K562 (cell line): ENCODE measurements at regions not wholly inside any gene's neighbourhood (a gene's known extent, or its start where the extent isn't known, plus 50 kb on each side); places are given as distances from the start of the nearest gene placed in this dataset.

Experiments used
- ATAC-seq: fragments of 200-7000 bp; cut with Tn5 transposase; 3 replicates; pipeline ENCODE4 v1.9.1; 2020; ENCODE audit warnings: moderate library complexity
- BruUV-seq: library from RNA; stranded (reverse); fragments of 400-500 nt; replicated peaks from 2 replicates; lab custom pipeline; 2021; lab: Mats Ljungman, UMichigan
- CTCF ChIA-PET: fragments of 300-600 bp; formaldehyde crosslinking; extraction: SDS; loops from one replicate; lab custom pipeline; 2021; ENCODE audit warnings: low intra/inter-chr PET ratio; lab: Yijun Ruan, JAX
- POLR2A ChIA-PET: fragments of 300-600, 350-650 bp; sonication (Branson Sonifier 250); formaldehyde crosslinking; extraction: SDS; loops from one replicate; lab custom pipeline; 2021; ENCODE audit warnings: antibody characterized with exemption, inconsistent platforms; lab: Yijun Ruan, JAX
- DNase-seq, 4 experiments: peaks; one replicate each; pipeline versions ENCODE4 v3.0.0 to v3.0.0-alpha.2; 2011 to 2018; ENCODE audit warnings: low spot score in 3 of 4, mixed read lengths in 3 of 4; ENCODE audit errors: extremely low read depth in 1 of 4
- FAIRE-seq: peaks from 2 replicates; lab custom pipeline; 2011; peaks lifted over from hg19 to GRCh38; lab: Jason Lieb, UNC
- H2AFZ ChIP-seq: 2 replicates; pipeline ENCODE4 v1.6.0; 2011; ENCODE audit warnings: low read depth, low read length, control low read depth, inconsistent platforms
- H3K27ac ChIP-seq: fragments of 200-600 bp; 3 replicates; pipeline ENCODE4 v1.8.0; 2011; ENCODE audit warnings: low read depth, mild to moderate bottlenecking, control low read depth, inconsistent platforms, low read length, moderate library complexity, mixed read lengths; ENCODE audit errors: extremely low read depth
- H3K27me3 ChIP-seq, 2 experiments: fragments of 300-600 bp in 1 of 2; 2 replicates in 1 of 2; 3 replicates in 1 of 2; pipeline versions ENCODE4 v1.6.0 to v1.8.0; 2011; ENCODE audit warnings: inconsistent platforms in 2 of 2, low read length in 2 of 2, mild to moderate bottlenecking in 1 of 2, mixed read lengths in 1 of 2, moderate library complexity in 1 of 2; ENCODE audit not compliant: control insufficient read depth in 2 of 2, insufficient read depth in 2 of 2
- H3K36me3 ChIP-seq: fragments of 300-600 bp; 3 replicates; pipeline ENCODE4 v1.8.0; 2011; ENCODE audit warnings: mild to moderate bottlenecking, low read length, inconsistent platforms; ENCODE audit not compliant: control insufficient read depth, insufficient read depth
- H3K4me1 ChIP-seq, 2 experiments: fragments of 200-600 bp in 1 of 2; replicated peaks in 1 of 2; 2 replicates in 1 of 2; 3 replicates in 1 of 2; pipeline versions ENCODE4 v1.5.1 to v1.8.0; 2011; ENCODE audit warnings: inconsistent platforms in 2 of 2, low read length in 2 of 2, mild to moderate bottlenecking in 1 of 2, mixed read lengths in 1 of 2, moderate library complexity in 1 of 2; ENCODE audit not compliant: control insufficient read depth in 2 of 2, insufficient read depth in 2 of 2
- H3K4me2 ChIP-seq: 2 replicates; pipeline ENCODE4 v1.6.1; 2011; ENCODE audit warnings: low read length, control low read depth, inconsistent platforms, mixed read lengths; ENCODE audit not compliant: insufficient read depth
- H3K4me3 ChIP-seq: fragments of 200-600 bp; sonication (generic), shearing (Covaris generic); 2 replicates; pipeline ENCODE4 v1.5.1; 2016; ENCODE audit warnings: control low read depth, inconsistent platforms
- H3K79me2 ChIP-seq: fragments of 200-600 bp; 3 replicates; pipeline ENCODE4 v1.8.0; 2011; ENCODE audit warnings: low read length, inconsistent platforms; ENCODE audit not compliant: control insufficient read depth, insufficient read depth
- H3K9ac ChIP-seq, 2 experiments: 2 replicates each; pipeline versions ENCODE4 v1.6.0 to v1.6.1; 2011; ENCODE audit warnings: low read depth in 2 of 2, low read length in 2 of 2, control low read depth in 1 of 2, inconsistent platforms in 1 of 2, mild to moderate bottlenecking in 1 of 2, mixed read lengths in 1 of 2; ENCODE audit not compliant: insufficient read depth in 1 of 2
- H3K9me1 ChIP-seq: one replicate; pipeline ENCODE4 v1.6.0; 2011; ENCODE audit warnings: inconsistent platforms, mild to moderate bottlenecking, low read length, moderate library complexity; ENCODE audit not compliant: control insufficient read depth, insufficient read depth
- H3K9me3 ChIP-seq: replicated peaks from 2 replicates; pipeline ENCODE4 v1.5.1; 2011; ENCODE audit warnings: low read depth, low read length, inconsistent platforms; ENCODE audit not compliant: control insufficient read depth, insufficient read depth
- H4K20me1 ChIP-seq: replicated peaks from 2 replicates; pipeline ENCODE4 v1.6.1; 2011; ENCODE audit warnings: low read length, inconsistent platforms, mixed read lengths; ENCODE audit not compliant: control insufficient read depth, insufficient read depth
- CREBBP ChIP-seq: IDR thresholded peaks from one replicate; pipeline ENCODE4 v1.6.1; 2012; ENCODE audit warnings: low read depth, mild to moderate bottlenecking, control low read depth, inconsistent platforms, low read length
- ETV6 ChIP-seq, 3 experiments: fragments of 150-350 bp in 1 of 3; sonication (generic) in 1 of 3; formaldehyde crosslinking in 1 of 3; IDR thresholded peaks; 2 replicates each; pipeline versions ENCODE4 v1.6.1 to v1.8.0; 2014 to 2022; ENCODE audit warnings: borderline replicate concordance in 2 of 3, low read depth in 2 of 3, antibody characterized with exemption in 1 of 3, low read length in 1 of 3, mild to moderate bottlenecking in 1 of 3, missing genetic modification reagents in 1 of 3
- GTF3C2 ChIP-seq: IDR thresholded peaks from 3 replicates; pipeline ENCODE4 v1.6.1; 2011; ENCODE audit warnings: borderline replicate concordance, mild to moderate bottlenecking, moderate library complexity; ENCODE audit not compliant: insufficient read length; ENCODE audit errors: extremely low read depth
- MCM5 ChIP-seq: fragments of 450-650 bp; IDR thresholded peaks from 2 replicates; pipeline ENCODE4 v1.6.1; 2016; ENCODE audit warnings: low read depth
- NFRKB ChIP-seq: fragments of 450-650 bp; IDR thresholded peaks from 2 replicates; pipeline ENCODE4 v1.6.1; 2016; ENCODE audit warnings: low read depth
- POLR2AphosphoS5 ChIP-seq: IDR thresholded peaks from 2 replicates; pipeline ENCODE4 v1.6.1; 2011; ENCODE audit warnings: mild to moderate bottlenecking, low read depth, low read length, moderate library complexity; ENCODE audit not compliant: control insufficient read depth, insufficient read depth
- POLR3A ChIP-seq: IDR thresholded peaks from 2 replicates; pipeline ENCODE4 v1.6.1; 2011; ENCODE audit warnings: borderline replicate concordance, mild to moderate bottlenecking, moderate library complexity; ENCODE audit not compliant: insufficient read length, insufficient read depth; ENCODE audit errors: extremely low read depth
- U2AF1 ChIP-seq: fragments of 200-400 bp; formaldehyde crosslinking; optimal IDR thresholded peaks from 2 replicates; pipeline ENCODE3; 2017; ENCODE audit warnings: mild to moderate bottlenecking, low read depth, low read length, moderate library complexity
- ZNF384 ChIP-seq: IDR thresholded peaks from 2 replicates; pipeline ENCODE4 v1.6.1; 2012; ENCODE audit warnings: low read depth, low read length, improper control_type of control experiment
- ZNF695 ChIP-seq: fragments of 450-650 bp; formaldehyde crosslinking; IDR thresholded peaks from 2 replicates; pipeline ENCODE4 v1.4.0; 2020; ENCODE audit warnings: mild to moderate bottlenecking, moderate library complexity
- in situ Hi-C: fragments of 300-500 bp; cut with MboI; formaldehyde crosslinking; loops from 4 replicates; pipeline ENCODE4 v1.15.0; 2018; ENCODE audit warnings: inconsistent platforms, mixed read lengths
- intact Hi-C: fragments of 100-400 bp; cut with micrococcal nuclease; formaldehyde crosslinking; loops from 2 replicates; pipeline ENCODE4 v1.14.2; 2022
- TF ChIP-seq, protein P1 (sequence below), 2 experiments: fragments of 450-650 bp in 1 of 2; IDR thresholded peaks; 2 replicates each; pipeline ENCODE4 v1.6.1; 2011 to 2017; ENCODE audit warnings: low read depth in 2 of 2, antibody characterized with exemption in 1 of 2, borderline replicate concordance in 1 of 2, low read length in 1 of 2, mild to moderate bottlenecking in 1 of 2, mixed read lengths in 1 of 2; ENCODE audit not compliant: control insufficient read depth in 1 of 2
- TF ChIP-seq, protein P2 (sequence below): sonication (generic); formaldehyde crosslinking; IDR thresholded peaks from 2 replicates; pipeline ENCODE4 v1.4.0; 2020; ENCODE audit warnings: mild to moderate bottlenecking, missing genetic modification reagents

GRCh38 chr11:90525962-90526361 lies 303.1 kb upstream of the CHORDC1 start (continued):
- no peak for TF ChIP-seq POLR2AphosphoS5
- TF ChIP-seq, all 486 proteins: peak for 0

- intact Hi-C loops, result no loop called here
- DNase-seq (no peak), ATAC-seq (no peak), FAIRE-seq (no peak)
- Histone ChIP-seq H3K9me1 (no peaks in the 10 kb centered on the region), H3K27me3 (no peaks in the 10 kb centered on the region), H3K9me3 (no peaks in the 10 kb centered on the region; the same call in 1 of the 2 replicates), H3K4me1 (no peaks in the 10 kb centered on the region), H3K79me2 (no peaks in the 10 kb centered on the region), H2AFZ (no peak overlapping the region), H4K20me1 (no peaks in the 10 kb centered on the region), H3K36me3 (no peaks in the 10 kb centered on the region), H3K27ac (no peak overlapping the region), H3K4me3 (no peak overlapping the region), H3K9ac (no peak overlapping the region), H3K4me2 (no peak overlapping the region)
- in situ Hi-C loops, result no loop called here
- ChIA-PET CTCF (no interaction called here), POLR2A (no interaction called here)
- BruUV-seq, result no TSS peak
- TF ChIP-seq MCM5, result no peak
- TF ChIP-seq U2AF1, result no peak
- no peak for TF ChIP-seq NFRKB
- TF ChIP-seq POLR3A, result no peak
- TF ChIP-seq ETV6 (IDR thresholded peaks at IDR 0.05; ENCODE audit: borderline replicate concordance in 1 of 2, low read depth in 2 of 2, low read length in 1 of 2), result no peak
- no peak for TF ChIP-seq ETV6 (CRISPR knock-in tag; IDR thresholded peaks at IDR 0.05; ENCODE audit: borderline replicate concordance)
- no peak for TF ChIP-seq ZNF384
- TF ChIP-seq GTF3C2, result no peak
- TF ChIP-seq CREBBP, result no peak
- TF ChIP-seq, protein P1, sequence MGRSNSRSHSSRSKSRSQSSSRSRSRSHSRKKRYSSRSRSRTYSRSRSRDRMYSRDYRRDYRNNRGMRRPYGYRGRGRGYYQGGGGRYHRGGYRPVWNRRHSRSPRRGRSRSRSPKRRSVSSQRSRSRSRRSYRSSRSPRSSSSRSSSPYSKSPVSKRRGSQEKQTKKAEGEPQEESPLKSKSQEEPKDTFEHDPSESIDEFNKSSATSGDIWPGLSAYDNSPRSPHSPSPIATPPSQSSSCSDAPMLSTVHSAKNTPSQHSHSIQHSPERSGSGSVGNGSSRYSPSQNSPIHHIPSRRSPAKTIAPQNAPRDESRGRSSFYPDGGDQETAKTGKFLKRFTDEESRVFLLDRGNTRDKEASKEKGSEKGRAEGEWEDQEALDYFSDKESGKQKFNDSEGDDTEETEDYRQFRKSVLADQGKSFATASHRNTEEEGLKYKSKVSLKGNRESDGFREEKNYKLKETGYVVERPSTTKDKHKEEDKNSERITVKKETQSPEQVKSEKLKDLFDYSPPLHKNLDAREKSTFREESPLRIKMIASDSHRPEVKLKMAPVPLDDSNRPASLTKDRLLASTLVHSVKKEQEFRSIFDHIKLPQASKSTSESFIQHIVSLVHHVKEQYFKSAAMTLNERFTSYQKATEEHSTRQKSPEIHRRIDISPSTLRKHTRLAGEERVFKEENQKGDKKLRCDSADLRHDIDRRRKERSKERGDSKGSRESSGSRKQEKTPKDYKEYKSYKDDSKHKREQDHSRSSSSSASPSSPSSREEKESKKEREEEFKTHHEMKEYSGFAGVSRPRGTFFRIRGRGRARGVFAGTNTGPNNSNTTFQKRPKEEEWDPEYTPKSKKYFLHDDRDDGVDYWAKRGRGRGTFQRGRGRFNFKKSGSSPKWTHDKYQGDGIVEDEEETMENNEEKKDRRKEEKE (IDR thresholded peaks at IDR 0.05; ENCODE audit: borderline replicate concordance in 1 of 2, control insufficient read depth in 1 of 2, low read depth in 2 of 2, low read length in 1 of 2), result no peak
- TF ChIP-seq ZNF695 (CRISPR knock-in tag), result no peak
- TF ChIP-seq, protein P2, sequence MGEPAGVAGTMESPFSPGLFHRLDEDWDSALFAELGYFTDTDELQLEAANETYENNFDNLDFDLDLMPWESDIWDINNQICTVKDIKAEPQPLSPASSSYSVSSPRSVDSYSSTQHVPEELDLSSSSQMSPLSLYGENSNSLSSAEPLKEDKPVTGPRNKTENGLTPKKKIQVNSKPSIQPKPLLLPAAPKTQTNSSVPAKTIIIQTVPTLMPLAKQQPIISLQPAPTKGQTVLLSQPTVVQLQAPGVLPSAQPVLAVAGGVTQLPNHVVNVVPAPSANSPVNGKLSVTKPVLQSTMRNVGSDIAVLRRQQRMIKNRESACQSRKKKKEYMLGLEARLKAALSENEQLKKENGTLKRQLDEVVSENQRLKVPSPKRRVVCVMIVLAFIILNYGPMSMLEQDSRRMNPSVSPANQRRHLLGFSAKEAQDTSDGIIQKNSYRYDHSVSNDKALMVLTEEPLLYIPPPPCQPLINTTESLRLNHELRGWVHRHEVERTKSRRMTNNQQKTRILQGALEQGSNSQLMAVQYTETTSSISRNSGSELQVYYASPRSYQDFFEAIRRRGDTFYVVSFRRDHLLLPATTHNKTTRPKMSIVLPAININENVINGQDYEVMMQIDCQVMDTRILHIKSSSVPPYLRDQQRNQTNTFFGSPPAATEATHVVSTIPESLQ (CRISPR knock-in tag), result no peak
Measured at GRCh38 chr11:90512846-90513245, 290.0 kb upstream of the CHORDC1 start.
